ENCODE measurements at regions not wholly inside any gene's neighbourhood (a gene's known extent, or its start where the extent isn't known, plus 50 kb on each side); places are given as distances from the start of the nearest gene placed in this dataset.

DNA sequence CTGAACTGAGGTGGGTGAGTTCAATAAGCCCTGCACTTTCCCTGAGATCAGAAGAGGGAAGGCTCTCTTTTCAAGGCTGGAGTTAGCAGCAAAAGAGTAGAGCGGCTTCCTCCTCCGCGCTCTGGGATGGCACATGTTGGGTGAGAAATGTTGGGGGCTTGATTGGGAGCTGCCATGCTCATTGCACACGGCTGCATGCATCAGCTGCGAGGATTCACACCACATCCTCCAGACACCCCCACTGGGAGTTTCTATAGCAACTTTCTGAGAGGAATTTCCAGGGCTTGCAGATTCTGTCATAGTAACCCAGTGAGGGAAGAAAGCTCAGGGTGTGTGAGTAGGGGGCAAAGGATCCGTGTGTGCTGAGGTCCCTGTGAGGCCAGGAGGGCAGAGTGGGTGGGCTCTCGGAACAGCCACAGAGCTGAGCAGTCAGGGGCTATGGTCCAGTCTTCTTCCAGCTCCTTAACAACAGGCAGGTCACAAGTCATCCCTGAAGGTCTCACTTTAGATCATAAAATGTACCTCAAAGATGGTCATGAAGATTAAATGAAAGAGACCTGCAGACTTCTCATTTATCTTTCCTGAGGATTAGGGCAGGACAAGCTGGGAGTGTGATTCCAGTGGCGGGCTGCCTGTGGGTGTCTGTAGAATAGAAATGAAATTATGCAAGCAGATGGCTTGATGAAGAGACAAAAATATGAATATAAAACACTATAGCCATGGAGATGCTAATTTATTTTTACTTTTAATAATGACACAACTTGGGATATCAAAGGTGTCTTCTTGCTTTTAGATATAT is 75.7 kb upstream of the CHRNA7 start:
- Histone ChIP-seq H3K27ac (no peak overlapping the region), H3K4me1 (replicated peaks in 1 of 2) (peaks cover 0 to 8% of the 10 kb centered on the region in 2 donors), H3K4me3 (no peak overlapping the region)
- peak in 1 of 8 experiments; percentile 32 for ATAC-seq (replicated peaks in 6 of 8)
- 0 to 87% (median 63%) methylated on average over 1 to 5 of the region's 8 CpGs; no CpG with 5 or more reads in 2 of the 10 experiments for WGBS, 10 experiments
- in situ Hi-C loops (cut with MboI; ENCODE audit: low pct_unique_long_range_greater_than_20kb in 2 of 9, low sequenced_read_pairs in 9 of 9, unreplicated experiment in 9 of 9) = loop anchor here in 1 of 9 experiments (25.0 kb wide), 1 partner anchor 292 kb away; no protein-coding TSS in a partner anchor

DNA sequence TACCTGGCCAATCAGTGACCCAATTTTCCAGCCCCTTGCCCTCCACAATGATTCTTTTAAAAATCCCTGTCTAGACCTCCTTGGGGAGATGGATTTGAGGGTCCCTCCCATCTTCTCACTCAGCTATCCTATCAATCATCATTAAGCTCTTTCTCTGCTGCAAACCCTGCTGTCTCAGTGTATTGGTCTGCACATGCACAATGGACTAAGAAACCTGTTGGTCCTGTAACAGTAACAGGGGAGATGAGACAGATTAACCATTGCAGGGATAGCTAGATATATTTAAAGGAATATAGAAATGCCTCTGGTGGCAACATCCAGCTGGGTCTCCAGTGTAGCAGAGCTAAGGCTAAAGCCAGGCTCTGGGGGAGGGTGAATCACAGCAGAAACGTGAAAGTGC is 74.6 kb upstream of the CHRNA7 start:
- no peak overlapping the region for H3K27ac ChIP-seq
- in situ Hi-C loops (cut with MboI; ENCODE audit: low pct_unique_long_range_greater_than_20kb in 2 of 9, low sequenced_read_pairs in 9 of 9, unreplicated experiment in 9 of 9) = loop anchor here in 1 of 9 experiments (25.0 kb wide), 1 partner anchor 293 kb away; no protein-coding TSS in a partner anchor
- 0 to 86% (median 37%) methylated on average over 1 of the region's 1 CpG; no CpG with 5 or more reads in 6 of the 10 experiments for WGBS, 10 experiments

DNA sequence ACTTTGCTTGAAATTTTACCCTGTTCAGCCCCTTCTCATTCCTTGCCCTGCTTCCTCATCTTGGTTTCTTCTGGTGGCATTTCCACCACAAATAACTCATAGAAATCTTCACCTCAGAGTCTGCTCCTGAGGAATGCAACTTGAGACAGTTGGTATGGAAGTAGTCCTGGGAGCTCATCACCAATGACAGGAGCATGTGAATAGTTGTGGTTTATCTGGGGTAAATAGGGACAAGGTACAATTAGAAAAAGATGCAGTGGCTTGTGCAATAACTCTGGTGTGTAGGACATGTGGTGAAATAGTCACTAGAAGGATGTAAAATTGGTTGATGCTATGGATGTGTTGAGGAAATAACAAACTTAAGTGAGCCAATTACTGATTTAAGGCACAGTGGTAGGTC is 72.7 kb upstream of the CHRNA7 start:
- H3K27ac ChIP-seq = no peak overlapping the region
- no peak for ATAC-seq (replicated peaks in 6 of 8)
- in situ Hi-C loops (cut with MboI; ENCODE audit: low pct_unique_long_range_greater_than_20kb in 2 of 9, low sequenced_read_pairs in 9 of 9, unreplicated experiment in 9 of 9) = loop anchor here in 1 of 9 experiments (25.0 kb wide), 1 partner anchor 295 kb away; no protein-coding TSS in a partner anchor

More for the DNA sequence above, 74.6 kb upstream of the CHRNA7 start:
- peaks cover 0 to 8% of the 10 kb centered on the region in 2 donors for H3K4me1 ChIP-seq (replicated peaks in 1 of 2)
- H3K4me3 ChIP-seq = no peak overlapping the region
- no peak for ATAC-seq (replicated peaks in 6 of 8)

DNA sequence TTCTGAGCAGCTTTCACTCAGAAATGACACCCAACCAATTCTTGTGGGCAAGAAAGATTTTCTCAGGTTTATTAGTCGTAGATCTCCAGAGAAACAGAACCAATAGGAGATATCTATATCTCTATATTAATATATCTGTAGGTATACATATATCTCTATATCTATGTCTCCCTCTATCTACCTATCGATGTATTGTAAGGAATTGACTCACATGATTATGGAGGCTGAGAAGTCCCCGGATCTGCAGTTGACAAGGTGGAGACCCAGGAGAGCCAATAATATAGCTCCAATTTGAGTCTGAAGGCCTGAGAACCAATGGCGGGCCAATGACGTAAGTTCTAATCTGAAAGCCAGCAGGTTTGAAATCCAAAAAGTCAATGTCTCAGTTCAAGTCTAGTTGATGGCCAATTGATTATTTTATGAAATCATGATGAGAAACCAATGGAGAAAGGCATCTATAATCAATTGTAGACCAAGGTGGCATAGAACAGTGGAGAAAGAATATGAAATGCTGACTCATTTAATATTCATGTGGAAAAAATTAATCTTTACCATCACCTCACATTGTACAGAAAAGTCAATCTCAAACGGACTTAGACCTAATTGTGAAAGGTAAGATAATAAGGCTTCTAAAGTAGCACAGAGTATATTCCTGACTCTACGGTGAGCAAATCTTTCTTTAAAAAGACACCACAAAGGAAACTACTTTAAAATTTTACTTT is 65.6 kb upstream of the CHRNA7 start:
- H3K4me1 ChIP-seq (replicated peaks in 1 of 2) = no peaks in the 10 kb centered on the region
- no peak for ATAC-seq (replicated peaks in 6 of 8)
- 17 to 99% (median 88%) methylated on average over 2 to 7 of the region's 7 CpGs for WGBS, 10 experiments
- H3K27ac ChIP-seq = no peak overlapping the region
- H3K4me3 ChIP-seq = no peak overlapping the region
- in situ Hi-C loops (cut with MboI; ENCODE audit: low pct_unique_long_range_greater_than_20kb in 2 of 9, low sequenced_read_pairs in 9 of 9, unreplicated experiment in 9 of 9) = loop anchor here in 1 of 9 experiments (25.0 kb wide), 1 partner anchor 302 kb away; no protein-coding TSS in a partner anchor

More for the DNA sequence above, 72.7 kb upstream of the CHRNA7 start:
- Histone ChIP-seq H3K4me3 (no peak overlapping the region), H3K4me1 (replicated peaks in 1 of 2) (peaks cover 0 to 8% of the 10 kb centered on the region in 2 donors)

DNA sequence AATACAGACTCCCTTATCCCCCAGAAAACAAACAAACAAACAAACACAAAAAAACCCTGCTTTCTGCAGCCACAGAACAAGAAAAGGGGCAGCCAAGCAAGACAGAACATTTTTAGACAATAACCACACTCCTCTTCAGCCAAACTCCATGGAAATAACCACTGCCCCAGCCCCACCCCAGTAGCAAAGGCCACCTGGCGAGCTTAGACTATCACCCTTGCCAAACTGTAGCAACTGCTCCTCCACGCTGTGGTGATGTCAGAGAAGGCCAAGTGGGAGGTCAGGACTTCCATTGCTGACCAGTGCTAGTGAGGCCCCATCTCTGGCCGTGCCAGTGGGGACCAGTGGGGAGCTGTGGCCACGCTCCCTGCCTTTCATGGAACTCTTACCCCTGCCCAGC is 60.3 kb upstream of the CHRNA7 start:
- in situ Hi-C loops (cut with MboI; ENCODE audit: low pct_unique_long_range_greater_than_20kb in 2 of 9, low sequenced_read_pairs in 9 of 9, unreplicated experiment in 9 of 9) = loop anchor here in 1 of 9 experiments (25.0 kb wide), 1 partner anchor 308 kb away; no protein-coding TSS in a partner anchor
- H3K4me1 ChIP-seq (replicated peaks in 1 of 2) = no peaks in the 10 kb centered on the region
- no peak overlapping the region for H3K27ac ChIP-seq
- WGBS, 10 experiments = 0 to 86% (median 76%) methylated on average over 1 to 3 of the region's 4 CpGs; no CpG with 5 or more reads in 5 of the 10 experiments
- no peak for ATAC-seq (replicated peaks in 6 of 8)
- no peak overlapping the region for H3K4me3 ChIP-seq

DNA sequence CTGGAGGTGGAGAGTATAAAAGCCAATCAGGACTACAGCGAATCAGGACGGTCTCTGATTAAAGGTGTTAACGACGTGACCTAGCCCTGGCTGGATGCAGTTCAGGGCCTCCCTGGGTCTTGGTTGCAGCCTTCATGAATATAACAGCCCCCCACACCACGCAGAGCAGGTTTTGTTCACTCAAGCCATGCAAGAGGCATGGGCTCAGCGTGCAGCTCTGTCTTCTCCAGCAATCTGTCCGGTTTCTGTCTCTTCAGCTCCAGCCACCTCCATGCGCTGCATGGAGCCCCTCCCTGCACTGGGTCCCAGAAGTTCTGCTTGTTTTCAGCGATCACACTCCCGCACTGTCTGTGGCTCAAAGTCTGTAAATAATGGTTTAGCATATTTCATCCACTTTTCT is 57.1 kb upstream of the CHRNA7 start:
- no peak for ATAC-seq (replicated peaks in 6 of 8)
- in situ Hi-C loops (cut with MboI; ENCODE audit: low pct_unique_long_range_greater_than_20kb in 2 of 9, low sequenced_read_pairs in 9 of 9, unreplicated experiment in 9 of 9) = loop anchor here in 1 of 9 experiments (25.0 kb wide), 1 partner anchor 311 kb away; no protein-coding TSS in a partner anchor
- Histone ChIP-seq H3K4me3 (no peak overlapping the region), H3K4me1 (replicated peaks in 1 of 2) (no peaks in the 10 kb centered on the region), H3K27ac (no peak overlapping the region)
- WGBS, 10 experiments = 23 to 100% (median 76%) methylated on average over 1 to 6 of the region's 10 CpGs; no CpG with 5 or more reads in 2 of the 10 experiments

DNA sequence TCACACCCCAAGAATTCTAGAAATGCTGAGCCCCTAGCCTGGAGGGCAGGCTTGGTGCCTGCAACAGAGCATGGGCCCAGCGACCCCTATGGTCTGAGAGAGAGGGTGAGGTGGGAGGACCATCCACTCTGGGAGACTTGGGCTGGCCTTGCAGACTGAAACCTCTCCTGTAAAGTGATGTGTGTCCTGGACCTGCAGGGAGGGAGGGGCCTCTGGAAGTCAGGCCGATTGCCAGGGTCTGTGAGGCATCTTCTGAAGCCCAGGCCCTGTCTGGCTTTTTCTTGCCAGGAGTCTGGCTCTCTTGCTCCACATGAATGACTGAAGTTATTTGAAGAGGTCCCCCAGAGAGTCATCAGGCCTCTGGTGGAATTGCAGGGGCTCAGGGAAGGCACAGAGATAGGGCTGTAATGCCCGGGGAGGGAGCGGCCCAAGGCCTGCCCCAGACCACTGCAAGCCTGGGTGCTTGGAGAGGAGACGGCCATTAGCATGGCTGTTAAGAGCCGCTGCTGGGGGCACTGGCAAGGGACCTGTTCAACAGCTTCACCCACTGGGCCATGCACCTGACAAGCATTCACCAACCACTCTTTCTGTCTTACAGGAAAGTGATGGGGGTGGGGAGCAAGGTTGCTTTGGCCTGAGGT is 56.0 kb upstream of the CHRNA7 start:
- Histone ChIP-seq H3K4me3 (no peak overlapping the region), H3K4me1 (replicated peaks in 1 of 2) (no peaks in the 10 kb centered on the region), H3K27ac (no peak overlapping the region)
- WGBS, 10 experiments = 33 to 92% methylated on average over 2 to 3 of the region's 6 CpGs; no CpG with 5 or more reads in 8 of the 10 experiments
- in situ Hi-C loops (cut with MboI; ENCODE audit: low pct_unique_long_range_greater_than_20kb in 2 of 9, low sequenced_read_pairs in 9 of 9, unreplicated experiment in 9 of 9) = loop anchor here in 1 of 9 experiments (25.0 kb wide), 1 partner anchor 312 kb away; no protein-coding TSS in a partner anchor
- ATAC-seq (replicated peaks in 6 of 8) = no peak

DNA sequence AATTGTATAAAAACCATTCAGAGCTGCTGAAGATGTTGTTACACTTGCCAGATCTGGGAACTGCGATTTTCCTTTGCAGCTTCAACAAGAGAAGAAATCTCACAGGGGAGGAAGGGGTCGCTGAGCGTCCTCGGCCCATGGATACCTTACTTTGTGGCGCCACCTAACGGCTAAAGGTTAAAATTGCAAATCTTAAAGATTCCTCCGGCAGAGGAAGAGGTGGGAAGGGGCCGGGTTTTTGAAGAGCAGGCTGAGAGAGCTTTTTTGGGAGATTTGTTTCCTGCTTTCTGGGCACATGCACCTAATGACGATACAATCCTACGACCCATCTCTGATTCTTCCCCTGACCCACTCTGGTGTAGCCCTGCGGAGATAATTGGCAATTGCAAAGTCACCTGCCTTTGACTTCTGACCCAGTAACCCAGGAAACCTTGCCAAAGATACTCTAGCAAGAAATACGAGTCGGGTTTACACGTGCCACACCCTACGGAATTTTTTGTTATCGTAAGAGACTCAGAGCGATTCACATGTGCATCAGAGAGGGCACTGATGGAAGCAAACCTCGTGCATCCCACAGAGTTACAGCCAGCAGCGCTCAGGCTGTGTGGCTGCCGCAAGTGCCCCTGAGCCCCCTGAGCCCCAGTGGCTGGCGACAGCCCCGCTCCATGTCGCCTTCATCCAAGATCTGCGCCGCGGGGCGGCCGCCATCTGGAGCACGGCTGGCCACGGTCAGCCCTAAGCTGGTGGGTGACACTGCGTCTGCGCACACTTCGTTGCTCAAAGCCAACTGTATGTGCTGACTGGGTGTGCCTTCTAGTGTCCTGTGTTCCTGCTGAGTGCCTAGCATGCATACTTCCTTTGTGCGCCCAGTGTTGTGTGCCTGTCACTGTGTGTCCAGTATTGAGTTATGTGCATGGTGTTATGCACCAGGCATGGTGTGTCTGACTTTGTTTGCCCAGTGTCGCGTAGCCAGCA is 55.2 kb upstream of the CHRNA7 start:
- 0 to 28% (median 3%) methylated on average over 1 to 17 of the region's 36 CpGs; no CpG with 5 or more reads in 1 of the 10 experiments for WGBS, 10 experiments
- Histone ChIP-seq H3K27ac (no peak overlapping the region), H3K4me3 (peak overlapping the region in 3 of 5 donors; percentile 1 to 21 (median 15)), H3K4me1 (replicated peaks in 1 of 2) (no peaks in the 10 kb centered on the region)
- in situ Hi-C loops (cut with MboI; ENCODE audit: low pct_unique_long_range_greater_than_20kb in 2 of 9, low sequenced_read_pairs in 9 of 9, unreplicated experiment in 9 of 9) = loop anchor here in 1 of 9 experiments (25.0 kb wide), 1 partner anchor 313 kb away; no protein-coding TSS in a partner anchor
- ATAC-seq (replicated peaks in 6 of 8) = peak; percentile 57 to 95 (median 69)

DNA sequence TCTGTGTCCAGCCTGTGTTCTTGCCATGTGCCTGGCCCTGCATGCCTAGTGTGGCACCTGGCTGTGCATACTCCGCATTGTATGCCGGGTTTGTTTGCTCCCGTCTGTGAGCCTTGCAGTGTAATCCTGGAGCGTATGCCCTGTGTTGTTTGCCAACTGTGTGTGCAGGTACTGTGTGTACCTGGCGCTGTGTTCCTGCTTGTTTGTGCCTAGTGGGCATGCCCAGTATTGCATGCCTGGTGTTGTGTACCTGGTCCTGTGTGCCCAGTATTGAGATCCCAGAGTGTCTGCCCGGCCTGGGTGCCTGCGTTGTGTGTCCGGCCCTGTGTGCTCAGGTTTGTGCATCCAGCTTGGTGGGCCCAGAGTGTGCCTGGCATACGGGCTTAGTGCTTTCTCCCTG is 54.5 kb upstream of the CHRNA7 start:
- in situ Hi-C loops (cut with MboI; ENCODE audit: low pct_unique_long_range_greater_than_20kb in 2 of 9, low sequenced_read_pairs in 9 of 9, unreplicated experiment in 9 of 9) = no loop called here
- ATAC-seq (replicated peaks in 6 of 8) = peak in 3 of 8 experiments; percentile 4 to 38 (median 9)

DNA sequence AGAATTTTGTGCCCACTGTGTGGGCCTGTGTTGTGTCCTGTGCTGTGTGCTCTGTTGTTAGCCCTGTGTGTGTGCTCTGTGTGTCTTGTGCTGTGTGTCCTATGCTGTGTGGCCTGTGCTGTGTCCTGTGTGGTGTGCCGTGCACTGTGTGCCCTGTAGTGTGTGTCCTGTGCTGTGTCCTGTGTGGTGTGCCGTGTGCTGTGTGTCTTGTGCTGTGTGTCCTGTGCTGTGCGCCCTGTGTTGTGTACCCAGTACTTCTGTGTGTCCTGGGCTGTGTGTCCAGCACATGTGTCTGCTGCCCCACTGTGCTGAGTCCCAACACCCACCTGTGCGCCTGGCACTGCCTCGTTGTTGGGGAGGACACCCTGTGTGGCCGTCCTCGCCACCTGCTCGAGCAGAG is 53.2 kb upstream of the CHRNA7 start:
- no peaks in the 10 kb centered on the region for H3K4me1 ChIP-seq (replicated peaks in 1 of 2)
- H3K27ac ChIP-seq = no peak overlapping the region
- no peak overlapping the region for H3K4me3 ChIP-seq
- WGBS, 10 experiments = 20 to 70% (median 40%) methylated on average over 1 to 2 of the region's 8 CpGs; no CpG with 5 or more reads in 7 of the 10 experiments
- in situ Hi-C loops (cut with MboI; ENCODE audit: low pct_unique_long_range_greater_than_20kb in 2 of 9, low sequenced_read_pairs in 9 of 9, unreplicated experiment in 9 of 9) = no loop called here
- no peak for ATAC-seq (replicated peaks in 6 of 8)

More for the DNA sequence above, 54.5 kb upstream of the CHRNA7 start:
- H3K4me1 ChIP-seq (replicated peaks in 1 of 2) = no peaks in the 10 kb centered on the region
- WGBS, 10 experiments = 72 to 89% (median 86%) methylated on average over 2 to 3 of the region's 9 CpGs; no CpG with 5 or more reads in 7 of the 10 experiments
- H3K4me3 ChIP-seq = no peak overlapping the region
- no peak overlapping the region for H3K27ac ChIP-seq

DNA sequence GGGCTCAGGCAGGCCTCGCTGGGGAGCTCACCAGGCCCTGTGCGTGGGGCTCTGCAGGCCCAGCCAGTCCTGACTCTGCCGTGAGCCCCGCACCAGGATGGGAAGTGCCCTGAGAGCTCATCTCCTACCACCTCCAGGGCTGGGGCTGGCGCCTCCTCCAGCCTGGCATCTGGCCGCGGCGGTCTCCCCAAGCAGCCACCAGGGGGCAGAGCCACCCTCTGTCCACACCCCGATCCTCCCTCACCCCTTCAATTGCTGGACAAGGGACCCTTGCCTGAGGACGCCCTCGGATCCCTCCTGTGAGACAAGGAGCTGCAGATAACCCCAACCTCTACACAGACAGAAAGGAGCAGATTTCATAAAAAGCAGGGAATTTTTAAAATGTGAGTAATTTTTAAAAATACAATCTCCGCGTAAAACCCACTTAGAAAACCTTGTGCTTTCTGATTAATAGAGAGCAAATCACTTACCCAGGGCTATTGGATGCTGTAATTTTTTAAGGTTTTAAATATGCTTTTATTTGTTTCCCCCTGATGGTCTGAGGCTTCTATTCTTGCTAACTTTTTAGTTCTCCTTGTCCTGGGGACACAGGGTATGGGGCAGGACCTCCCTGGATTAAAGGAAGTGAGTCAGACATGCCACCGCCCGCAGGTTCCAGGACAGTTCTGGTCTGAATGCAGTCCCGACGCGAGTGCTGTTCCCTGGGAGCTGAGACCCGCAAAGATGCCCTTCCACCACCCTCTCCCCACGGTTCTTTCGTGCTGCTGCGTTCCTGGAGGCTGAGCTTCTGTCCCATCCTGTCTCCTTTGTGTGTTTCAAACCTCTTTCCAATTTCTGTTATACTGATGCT is 52.3 kb upstream of the CHRNA7 start:
- H3K4me1 ChIP-seq (replicated peaks in 1 of 2) = no peaks in the 10 kb centered on the region
- no peak overlapping the region for H3K4me3 ChIP-seq
- in situ Hi-C loops (cut with MboI; ENCODE audit: low pct_unique_long_range_greater_than_20kb in 2 of 9, low sequenced_read_pairs in 9 of 9, unreplicated experiment in 9 of 9) = no loop called here
- peak; percentile 22 to 93 (median 84) for ATAC-seq (replicated peaks in 6 of 8)
- H3K27ac ChIP-seq = no peak overlapping the region
- 0 to 70% (median 35%) methylated on average over 2 to 7 of the region's 22 CpGs; no CpG with 5 or more reads in 2 of the 10 experiments for WGBS, 10 experiments

All from motor neuron (in vitro differentiated cells).